Neural cell (in vitro differentiated cells): ENCODE measurements at regions not wholly inside any gene's neighbourhood (a gene's known extent, or its start where the extent isn't known, plus 50 kb on each side); places are given as distances from the start of the nearest gene placed in this dataset.

Source experiments
- H2AFZ ChIP-seq: fragments of 200-600, 300-800 bp; sonication (generic), shearing (Covaris generic); 2 replicates; pipeline ENCODE4 v1.6.0; 2014; ENCODE audit warnings: low read depth, mild to moderate bottlenecking, antibody characterized with exemption, low read length, moderate library complexity
- H3F3A ChIP-seq: fragments of 200-600 bp; shearing (Covaris generic); 2 replicates; pipeline ENCODE4 v1.6.1; 2016; ENCODE audit warnings: mild to moderate bottlenecking, moderate library complexity, mixed read lengths, antibody characterized with exemption, low read length; ENCODE audit not compliant: insufficient read depth, poor library complexity, severe bottlenecking
- H3K27ac ChIP-seq: fragments of 200-600, 300-800 bp; sonication (generic), shearing (Covaris generic); 2 replicates; pipeline ENCODE4 v1.5.1; 2014; ENCODE audit warnings: mild to moderate bottlenecking, low read length, moderate library complexity
- H3K27me3 ChIP-seq: fragments of 300-800, 200-600 bp; sonication (generic), shearing (Covaris generic); 2 replicates; pipeline ENCODE4 v1.6.0; 2014; ENCODE audit warnings: mild to moderate bottlenecking, low read depth, low read length, moderate library complexity; ENCODE audit not compliant: insufficient read depth
- H3K36me3 ChIP-seq: fragments of 300-800, 200-600 bp; sonication (generic), shearing (Covaris generic); 2 replicates; pipeline ENCODE4 v1.5.1; 2014; ENCODE audit warnings: mild to moderate bottlenecking, antibody characterized with exemption, low read length, moderate library complexity; ENCODE audit not compliant: insufficient read depth
- H3K4me2 ChIP-seq: fragments of 300-800, 200-600 bp; sonication (generic), shearing (Covaris generic); 2 replicates; pipeline ENCODE4 v1.6.0; 2014; ENCODE audit warnings: mild to moderate bottlenecking, low read length
- H3K4me3 ChIP-seq: fragments of 300-800, 200-600 bp; sonication (generic), shearing (Covaris generic); 2 replicates; pipeline ENCODE4 v1.5.1; 2014; ENCODE audit warnings: mild to moderate bottlenecking, low read length, moderate library complexity
- H3K79me2 ChIP-seq: fragments of 200-600 bp; shearing (Covaris generic); replicated peaks from 2 replicates; pipeline ENCODE4 v1.6.0; 2014; ENCODE audit warnings: mild to moderate bottlenecking, low read length, moderate library complexity; ENCODE audit not compliant: insufficient read depth
- H3K9ac ChIP-seq: fragments of 300-800, 200-600 bp; sonication (generic), shearing (Covaris generic); 2 replicates; pipeline ENCODE4 v1.6.1; 2016; ENCODE audit warnings: mild to moderate bottlenecking, low read length, mixed read lengths
- H3K9me2 ChIP-seq: fragments of 200-600 bp; shearing (Covaris generic); 2 replicates; pipeline ENCODE4 v1.6.1; 2016; ENCODE audit warnings: mild to moderate bottlenecking, low read length, mixed read lengths; ENCODE audit not compliant: insufficient read depth
- H3K9me3 ChIP-seq: fragments of 200-600, 300-800 bp; sonication (generic), shearing (Covaris generic); 2 replicates; pipeline ENCODE4 v1.6.1; 2016; ENCODE audit warnings: mild to moderate bottlenecking, mixed run types, low read length, moderate library complexity, mixed read lengths
- H4K20me1 ChIP-seq: fragments of 200-600 bp; shearing (Covaris generic); 2 replicates; pipeline ENCODE4 v1.6.1; 2016; ENCODE audit warnings: mild to moderate bottlenecking, mixed run types; ENCODE audit not compliant: insufficient read depth
- EP300 ChIP-seq: fragments of 450-650 bp; conservative IDR thresholded peaks from 2 replicates; pipeline ENCODE4 v1.6.1; 2014; ENCODE audit warnings: antibody characterized with exemption, mild to moderate bottlenecking, moderate library complexity; ENCODE audit not compliant: poor library complexity, severe bottlenecking
- EZH2 ChIP-seq: fragments of 200-600, 300-800 bp; shearing (Covaris generic), sonication (generic); IDR thresholded peaks from 2 replicates; pipeline ENCODE4 v1.6.1; 2014; ENCODE audit warnings: antibody characterized with exemption, low read length, borderline replicate concordance, mild to moderate bottlenecking; ENCODE audit not compliant: insufficient read depth, poor library complexity, severe bottlenecking
- MXI1 ChIP-seq: fragments of 450-650 bp; conservative IDR thresholded peaks from 2 replicates; pipeline ENCODE4 v1.6.1; 2014; ENCODE audit warnings: antibody characterized with exemption, mild to moderate bottlenecking; ENCODE audit not compliant: poor library complexity, severe bottlenecking
- POLR2AphosphoS5 ChIP-seq: IDR thresholded peaks from 2 replicates; pipeline ENCODE4 v1.6.1; 2012
- RAD21 ChIP-seq: fragments of 450-650 bp; conservative IDR thresholded peaks from 2 replicates; pipeline ENCODE4 v1.6.1; 2014; ENCODE audit warnings: antibody characterized with exemption, mild to moderate bottlenecking, moderate library complexity
- SMC3 ChIP-seq: fragments of 450-650 bp; conservative IDR thresholded peaks from 2 replicates; pipeline ENCODE4 v1.6.1; 2014; ENCODE audit warnings: antibody characterized with exemption, mild to moderate bottlenecking, moderate library complexity; ENCODE audit not compliant: poor library complexity
- TAF1 ChIP-seq: IDR thresholded peaks from 2 replicates; pipeline ENCODE4 v1.6.1; 2012; ENCODE audit warnings: low read depth
- TF ChIP-seq, protein P1 (sequence below): fragments of 450-650 bp; IDR thresholded peaks from 2 replicates; pipeline ENCODE4 v1.5.1; 2014; ENCODE audit warnings: antibody characterized with exemption, mild to moderate bottlenecking, moderate library complexity; ENCODE audit not compliant: poor library complexity, severe bottlenecking
- TF ChIP-seq, protein P2 (sequence below): IDR thresholded peaks from 2 replicates; pipeline ENCODE4 v1.6.1; 2012; ENCODE audit warnings: borderline replicate concordance

DNA sequence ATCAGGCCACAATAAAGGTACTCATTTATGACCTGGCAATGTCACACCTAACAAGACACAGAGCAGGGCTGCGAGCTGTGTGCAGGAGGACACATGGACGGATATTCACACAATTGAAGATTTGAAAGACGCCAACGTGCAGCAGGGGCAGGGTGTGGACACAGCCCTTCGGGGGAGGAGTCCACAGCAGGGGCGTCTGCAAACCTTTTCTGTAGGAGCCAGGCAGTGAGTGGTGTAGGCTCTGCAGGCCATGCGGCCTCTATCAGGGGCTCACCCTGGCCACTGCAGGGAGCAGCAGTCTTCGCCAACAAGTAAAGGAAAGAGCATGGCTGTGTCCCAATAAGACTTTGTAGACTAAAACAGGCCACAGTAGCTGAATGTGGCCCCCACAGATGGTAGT is 125.7 kb upstream of the SNTG2 start:
- Histone ChIP-seq H3F3A (no peaks in the 10 kb centered on the region), H3K9me2 (no peaks in the 10 kb centered on the region), H3K9me3 (no peaks in the 10 kb centered on the region), H2AFZ (no peak overlapping the region), H3K9ac (no peak overlapping the region), H3K27me3 (no peaks in the 10 kb centered on the region), H4K20me1 (no peaks in the 10 kb centered on the region), H3K4me2 (no peak overlapping the region), H3K36me3 (no peaks in the 10 kb centered on the region), H3K79me2 (no peaks in the 10 kb centered on the region), H3K27ac (no peak overlapping the region), H3K4me3 (no peak overlapping the region)
- TF ChIP-seq RAD21 (no peak), EZH2 (no peak), TAF1 (no peak), MXI1 (no peak), EP300 (no peak), POLR2AphosphoS5 (no peak), SMC3 (no peak)
- TF ChIP-seq, protein P1, sequence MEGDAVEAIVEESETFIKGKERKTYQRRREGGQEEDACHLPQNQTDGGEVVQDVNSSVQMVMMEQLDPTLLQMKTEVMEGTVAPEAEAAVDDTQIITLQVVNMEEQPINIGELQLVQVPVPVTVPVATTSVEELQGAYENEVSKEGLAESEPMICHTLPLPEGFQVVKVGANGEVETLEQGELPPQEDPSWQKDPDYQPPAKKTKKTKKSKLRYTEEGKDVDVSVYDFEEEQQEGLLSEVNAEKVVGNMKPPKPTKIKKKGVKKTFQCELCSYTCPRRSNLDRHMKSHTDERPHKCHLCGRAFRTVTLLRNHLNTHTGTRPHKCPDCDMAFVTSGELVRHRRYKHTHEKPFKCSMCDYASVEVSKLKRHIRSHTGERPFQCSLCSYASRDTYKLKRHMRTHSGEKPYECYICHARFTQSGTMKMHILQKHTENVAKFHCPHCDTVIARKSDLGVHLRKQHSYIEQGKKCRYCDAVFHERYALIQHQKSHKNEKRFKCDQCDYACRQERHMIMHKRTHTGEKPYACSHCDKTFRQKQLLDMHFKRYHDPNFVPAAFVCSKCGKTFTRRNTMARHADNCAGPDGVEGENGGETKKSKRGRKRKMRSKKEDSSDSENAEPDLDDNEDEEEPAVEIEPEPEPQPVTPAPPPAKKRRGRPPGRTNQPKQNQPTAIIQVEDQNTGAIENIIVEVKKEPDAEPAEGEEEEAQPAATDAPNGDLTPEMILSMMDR, result no peak
- TF ChIP-seq, protein P2, sequence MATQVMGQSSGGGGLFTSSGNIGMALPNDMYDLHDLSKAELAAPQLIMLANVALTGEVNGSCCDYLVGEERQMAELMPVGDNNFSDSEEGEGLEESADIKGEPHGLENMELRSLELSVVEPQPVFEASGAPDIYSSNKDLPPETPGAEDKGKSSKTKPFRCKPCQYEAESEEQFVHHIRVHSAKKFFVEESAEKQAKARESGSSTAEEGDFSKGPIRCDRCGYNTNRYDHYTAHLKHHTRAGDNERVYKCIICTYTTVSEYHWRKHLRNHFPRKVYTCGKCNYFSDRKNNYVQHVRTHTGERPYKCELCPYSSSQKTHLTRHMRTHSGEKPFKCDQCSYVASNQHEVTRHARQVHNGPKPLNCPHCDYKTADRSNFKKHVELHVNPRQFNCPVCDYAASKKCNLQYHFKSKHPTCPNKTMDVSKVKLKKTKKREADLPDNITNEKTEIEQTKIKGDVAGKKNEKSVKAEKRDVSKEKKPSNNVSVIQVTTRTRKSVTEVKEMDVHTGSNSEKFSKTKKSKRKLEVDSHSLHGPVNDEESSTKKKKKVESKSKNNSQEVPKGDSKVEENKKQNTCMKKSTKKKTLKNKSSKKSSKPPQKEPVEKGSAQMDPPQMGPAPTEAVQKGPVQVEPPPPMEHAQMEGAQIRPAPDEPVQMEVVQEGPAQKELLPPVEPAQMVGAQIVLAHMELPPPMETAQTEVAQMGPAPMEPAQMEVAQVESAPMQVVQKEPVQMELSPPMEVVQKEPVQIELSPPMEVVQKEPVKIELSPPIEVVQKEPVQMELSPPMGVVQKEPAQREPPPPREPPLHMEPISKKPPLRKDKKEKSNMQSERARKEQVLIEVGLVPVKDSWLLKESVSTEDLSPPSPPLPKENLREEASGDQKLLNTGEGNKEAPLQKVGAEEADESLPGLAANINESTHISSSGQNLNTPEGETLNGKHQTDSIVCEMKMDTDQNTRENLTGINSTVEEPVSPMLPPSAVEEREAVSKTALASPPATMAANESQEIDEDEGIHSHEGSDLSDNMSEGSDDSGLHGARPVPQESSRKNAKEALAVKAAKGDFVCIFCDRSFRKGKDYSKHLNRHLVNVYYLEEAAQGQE, result no peak

DNA sequence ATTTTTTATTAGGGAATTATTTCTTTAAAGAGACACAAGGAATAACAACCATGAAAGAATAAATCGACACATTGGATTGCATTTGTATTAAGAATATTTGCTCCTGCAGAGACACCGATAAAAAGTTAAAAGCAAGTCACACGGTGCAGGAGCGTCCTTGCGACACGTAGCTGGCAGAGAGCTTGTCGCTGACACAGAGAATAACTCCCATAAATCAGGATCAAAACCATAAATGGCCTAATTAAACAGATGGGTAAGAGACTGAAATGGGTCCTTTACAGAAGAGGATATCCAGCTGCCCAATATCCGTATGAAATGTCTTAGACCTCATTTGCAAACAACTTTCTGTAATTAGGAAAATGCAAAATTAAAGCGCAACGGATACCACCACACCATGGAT is 126.1 kb upstream of the SNTG2 start:
- no peaks in the 10 kb centered on the region for H3K27me3 ChIP-seq
- no peaks in the 10 kb centered on the region for H3K9me2 ChIP-seq
- H3F3A ChIP-seq, result no peaks in the 10 kb centered on the region
- H3K27ac ChIP-seq, result no peak overlapping the region
- no peak overlapping the region for H3K4me2 ChIP-seq
- no peaks in the 10 kb centered on the region for H4K20me1 ChIP-seq
- no peaks in the 10 kb centered on the region for H3K36me3 ChIP-seq
- H2AFZ ChIP-seq, result no peak overlapping the region
- no peaks in the 10 kb centered on the region for H3K9me3 ChIP-seq
- H3K4me3 ChIP-seq, result no peak overlapping the region
- TF ChIP-seq EZH2 (no peak), EP300 (no peak), RAD21 (no peak), POLR2AphosphoS5 (no peak), SMC3 (no peak), MXI1 (no peak), TAF1 (no peak)
- TF ChIP-seq, protein P2, result no peak
- TF ChIP-seq, protein P1, result no peak
- no peaks in the 10 kb centered on the region for H3K79me2 ChIP-seq
- no peak overlapping the region for H3K9ac ChIP-seq
